HCT116 (cell line): ENCODE measurements at regions not wholly inside any gene's neighbourhood (a gene's known extent, or its start where the extent isn't known, plus 50 kb on each side); places are given as distances from the start of the nearest gene placed in this dataset.

Experiments
- ATAC-seq: fragments of 200-7000 bp; cut with Tn5 transposase; 2 replicates; pipeline ENCODE4 v1.9.1; 2020; ENCODE audit warnings: mild to moderate bottlenecking, moderate library complexity
- BruUV-seq: library from RNA; stranded (reverse); fragments of 400-500 nt; replicated peaks from 2 replicates; lab custom pipeline; 2021; lab: Mats Ljungman, UMichigan
- CTCF ChIA-PET: fragments of 300-600 bp; sonication (Branson Sonifier 250); formaldehyde crosslinking; loops from one replicate; lab custom pipeline; 2021; ENCODE audit warnings: antibody characterized with exemption; lab: Charles Lee
- POLR2A ChIA-PET: fragments of 300-600, 350-600 bp; sonication (Branson Sonifier 250); formaldehyde crosslinking; loops from one replicate; lab custom pipeline; 2021; ENCODE audit warnings: antibody characterized with exemption; lab: Charles Lee
- RAD21 ChIA-PET, 2 experiments: fragments of 300-600 bp; sonication (Branson Sonifier 250); formaldehyde crosslinking; loops; one replicate each; lab custom pipeline; 2023; ENCODE audit warnings: low total read pairs in 2 of 2; ENCODE audit not compliant: uncharacterized antibody in 2 of 2, unreplicated experiment in 2 of 2, low non-redundant PET in 1 of 2; lab: Charles Lee
- DNase-seq: peaks from one replicate; pipeline ENCODE4 v3.0.0-alpha.2; 2010; ENCODE audit warnings: low read depth, low spot score
- H2AFZ ChIP-seq: fragments of 200-600 bp; shearing (Covaris generic), sonication (generic); 2 replicates; pipeline ENCODE4 v1.6.1; 2017; ENCODE audit warnings: low read depth, mixed run types, mixed read lengths, antibody characterized with exemption, low read length; ENCODE audit not compliant: poor library complexity, severe bottlenecking
- H3K27ac ChIP-seq: 2 replicates; pipeline ENCODE4 v1.5.1; 2012; ENCODE audit warnings: low read depth, low read length
- H3K27me3 ChIP-seq: fragments of 200-600 bp; sonication (generic); 2 replicates; pipeline ENCODE4 v1.6.1; 2016; ENCODE audit warnings: mixed run types, low read length, mixed read lengths; ENCODE audit not compliant: insufficient read depth
- H3K36me3 ChIP-seq, 2 experiments: fragments of 200-500 bp in 1 of 2; fragments of 200-600 bp in 1 of 2; sonication (Bioruptor generic) in 1 of 2; sonication (generic) in 1 of 2; 2 replicates each; pipeline versions ENCODE4 v1.5.1 to v1.6.1; 2014 to 2016; ENCODE audit warnings: low read length in 2 of 2, inconsistent platforms in 1 of 2, mixed read lengths in 1 of 2, mixed run types in 1 of 2; ENCODE audit not compliant: insufficient read depth in 2 of 2, control insufficient read depth in 1 of 2
- H3K4me1 ChIP-seq, 2 experiments: fragments of 200-600 bp in 1 of 2; sonication (generic) in 1 of 2; 2 replicates each; pipeline versions ENCODE4 v1.5.1 to v1.6.1; 2012 to 2017; ENCODE audit warnings: low read length in 2 of 2, inconsistent platforms in 1 of 2, mild to moderate bottlenecking in 1 of 2, mixed read lengths in 1 of 2, mixed run types in 1 of 2, moderate library complexity in 1 of 2; ENCODE audit not compliant: insufficient read depth in 2 of 2, control insufficient read depth in 1 of 2
- H3K4me2 ChIP-seq: fragments of 200-600 bp; sonication (generic); 2 replicates; pipeline ENCODE4 v1.6.1; 2017; ENCODE audit warnings: mixed run types, low read length, mixed read lengths
- H3K4me3 ChIP-seq, 2 experiments: fragments of 200-600 bp in 1 of 2; sonication (generic) in 1 of 2; replicated peaks in 1 of 2; 2 replicates each; pipeline ENCODE4 v1.5.1; 2011 to 2016; ENCODE audit warnings: low read length in 2 of 2, control low read depth in 1 of 2, low read depth in 1 of 2, mild to moderate bottlenecking in 1 of 2, mixed read lengths in 1 of 2, mixed run types in 1 of 2
- H3K79me2 ChIP-seq: fragments of 200-600 bp; sonication (generic); 2 replicates; pipeline ENCODE4 v1.6.1; 2017; ENCODE audit warnings: mild to moderate bottlenecking, mixed run types, low read length, moderate library complexity, mixed read lengths; ENCODE audit not compliant: insufficient read depth
- H3K9ac ChIP-seq: fragments of 200-600 bp; sonication (generic); 2 replicates; pipeline ENCODE4 v1.6.1; 2016; ENCODE audit warnings: low read length, mixed read lengths
- H3K9me2 ChIP-seq: fragments of 200-600 bp; sonication (generic), shearing (Covaris generic); 2 replicates; pipeline ENCODE4 v1.6.1; 2017; ENCODE audit warnings: mixed run types, mild to moderate bottlenecking, moderate library complexity; ENCODE audit not compliant: insufficient read depth
- H3K9me3 ChIP-seq, 2 experiments: fragments of 200-500 bp in 1 of 2; fragments of 200-600 bp in 1 of 2; sonication (Bioruptor generic) in 1 of 2; sonication (generic) in 1 of 2; 2 replicates each; pipeline ENCODE4 v1.6.1; 2014 to 2017; ENCODE audit warnings: low read length in 2 of 2, mixed read lengths in 2 of 2, inconsistent platforms in 1 of 2, low read depth in 1 of 2, mild to moderate bottlenecking in 1 of 2, mixed run types in 1 of 2, moderate library complexity in 1 of 2; ENCODE audit not compliant: control insufficient read depth in 1 of 2, insufficient read depth in 1 of 2
- H4K20me1 ChIP-seq: fragments of 200-600 bp; sonication (generic), shearing (Covaris generic); 2 replicates; pipeline ENCODE4 v1.6.1; 2017; ENCODE audit warnings: mixed run types, mild to moderate bottlenecking, moderate library complexity; ENCODE audit not compliant: insufficient read depth
- JUND ChIP-seq: IDR thresholded peaks from 2 replicates; pipeline ENCODE4 v1.6.1; 2012
- POLR2A ChIP-seq: IDR thresholded peaks from 2 replicates; pipeline ENCODE4 v1.7.0; 2011; ENCODE audit warnings: borderline replicate concordance; ENCODE audit not compliant: insufficient read depth, insufficient read length; ENCODE audit errors: extremely low read depth
- SIN3A ChIP-seq: IDR thresholded peaks from 2 replicates; pipeline ENCODE4 v1.6.1; 2012; ENCODE audit warnings: low read depth
- SRF ChIP-seq: IDR thresholded peaks from 2 replicates; pipeline ENCODE4 v1.6.1; 2012; ENCODE audit warnings: low read depth
- intact Hi-C: fragments of 100-400 bp; cut with micrococcal nuclease; formaldehyde crosslinking; loops from 2 replicates; pipeline ENCODE4 v1.10.0; 2022
- TF ChIP-seq, protein P1 (sequence below): IDR thresholded peaks from 2 replicates; pipeline ENCODE4 v1.6.1; 2012; ENCODE audit warnings: low read depth
- TF ChIP-seq, protein P2 (sequence below): IDR thresholded peaks from 2 replicates; pipeline ENCODE4 v1.6.1; 2012

DNA sequence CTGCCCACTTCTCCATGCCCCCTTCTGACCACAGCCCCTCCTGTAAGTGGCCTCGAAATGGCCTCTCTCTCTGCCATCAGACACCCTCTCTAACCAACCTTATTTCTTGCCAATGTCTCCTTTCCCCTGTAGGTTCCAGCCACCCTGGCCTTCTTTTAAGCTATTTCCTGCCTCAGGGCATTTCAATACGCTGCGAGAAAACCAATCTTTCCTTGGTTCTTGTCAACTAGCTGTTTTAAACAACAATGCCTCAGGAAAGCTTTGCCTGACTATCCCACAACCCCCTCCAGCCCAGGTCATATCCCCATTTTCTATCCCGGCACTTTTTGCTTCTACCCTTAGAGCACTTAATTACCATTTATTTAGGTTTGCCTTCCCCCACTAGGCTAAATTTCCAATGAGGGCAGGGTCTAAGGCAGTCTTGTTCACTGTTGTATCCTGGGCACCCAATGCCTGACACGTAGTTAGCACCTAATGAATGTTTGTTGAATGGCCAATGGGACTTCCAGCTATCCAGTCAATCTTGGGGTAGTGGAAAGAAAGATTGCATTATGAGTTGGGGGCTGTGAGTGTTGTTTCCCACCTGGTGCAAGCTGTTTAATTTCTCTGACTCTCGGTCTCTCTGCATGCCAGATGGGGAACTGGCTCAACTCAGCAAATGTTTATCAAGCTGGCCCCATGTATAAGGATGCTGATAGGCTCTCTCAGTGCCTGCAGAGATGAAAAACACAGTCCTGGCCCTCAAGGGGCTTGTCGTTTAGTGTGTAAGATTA, 291.2 kb downstream of the SRBD1 start:
- Histone ChIP-seq H3K4me1 (no peaks in the 10 kb centered on the region), H3K9ac (no peak overlapping the region), H3K4me3 (no peak overlapping the region), H3K79me2 (no peaks in the 10 kb centered on the region), H4K20me1 (no peaks in the 10 kb centered on the region), H3K9me3 (no peaks in the 10 kb centered on the region), H3K27ac (no peak overlapping the region), H3K27me3 (peaks cover 4% of the 10 kb centered on the region; the same call in 1 of the 2 replicates), H3K36me3 (no peaks in the 10 kb centered on the region), H2AFZ (no peak overlapping the region), H3K9me2 (no peaks in the 10 kb centered on the region), H3K4me2 (no peak overlapping the region)
- RAD21 ChIA-PET: interaction anchor here in 1 of 2 experiments (0.7 kb wide), 1 partner anchor 338 kb away, joined by 4 read pairs; no protein-coding TSS in a partner anchor
- no peak for TF ChIP-seq POLR2A
- no peak for TF ChIP-seq SIN3A
- no peak for TF ChIP-seq SRF
- TF ChIP-seq, protein P1, sequence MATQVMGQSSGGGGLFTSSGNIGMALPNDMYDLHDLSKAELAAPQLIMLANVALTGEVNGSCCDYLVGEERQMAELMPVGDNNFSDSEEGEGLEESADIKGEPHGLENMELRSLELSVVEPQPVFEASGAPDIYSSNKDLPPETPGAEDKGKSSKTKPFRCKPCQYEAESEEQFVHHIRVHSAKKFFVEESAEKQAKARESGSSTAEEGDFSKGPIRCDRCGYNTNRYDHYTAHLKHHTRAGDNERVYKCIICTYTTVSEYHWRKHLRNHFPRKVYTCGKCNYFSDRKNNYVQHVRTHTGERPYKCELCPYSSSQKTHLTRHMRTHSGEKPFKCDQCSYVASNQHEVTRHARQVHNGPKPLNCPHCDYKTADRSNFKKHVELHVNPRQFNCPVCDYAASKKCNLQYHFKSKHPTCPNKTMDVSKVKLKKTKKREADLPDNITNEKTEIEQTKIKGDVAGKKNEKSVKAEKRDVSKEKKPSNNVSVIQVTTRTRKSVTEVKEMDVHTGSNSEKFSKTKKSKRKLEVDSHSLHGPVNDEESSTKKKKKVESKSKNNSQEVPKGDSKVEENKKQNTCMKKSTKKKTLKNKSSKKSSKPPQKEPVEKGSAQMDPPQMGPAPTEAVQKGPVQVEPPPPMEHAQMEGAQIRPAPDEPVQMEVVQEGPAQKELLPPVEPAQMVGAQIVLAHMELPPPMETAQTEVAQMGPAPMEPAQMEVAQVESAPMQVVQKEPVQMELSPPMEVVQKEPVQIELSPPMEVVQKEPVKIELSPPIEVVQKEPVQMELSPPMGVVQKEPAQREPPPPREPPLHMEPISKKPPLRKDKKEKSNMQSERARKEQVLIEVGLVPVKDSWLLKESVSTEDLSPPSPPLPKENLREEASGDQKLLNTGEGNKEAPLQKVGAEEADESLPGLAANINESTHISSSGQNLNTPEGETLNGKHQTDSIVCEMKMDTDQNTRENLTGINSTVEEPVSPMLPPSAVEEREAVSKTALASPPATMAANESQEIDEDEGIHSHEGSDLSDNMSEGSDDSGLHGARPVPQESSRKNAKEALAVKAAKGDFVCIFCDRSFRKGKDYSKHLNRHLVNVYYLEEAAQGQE: no peak
- TF ChIP-seq, protein P2, sequence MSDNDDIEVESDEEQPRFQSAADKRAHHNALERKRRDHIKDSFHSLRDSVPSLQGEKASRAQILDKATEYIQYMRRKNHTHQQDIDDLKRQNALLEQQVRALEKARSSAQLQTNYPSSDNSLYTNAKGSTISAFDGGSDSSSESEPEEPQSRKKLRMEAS: no peak
- no peak for TF ChIP-seq JUND
- DNase-seq (no peak), ATAC-seq (no peak)
- no TSS peak for BruUV-seq
- intact Hi-C loops: no loop called here
- POLR2A ChIA-PET: no interaction called here
- CTCF ChIA-PET: no interaction called here
